GM12878 (cell line): ENCODE measurements at regions not wholly inside any gene's neighbourhood (a gene's known extent, or its start where the extent isn't known, plus 50 kb on each side); places are given as distances from the start of the nearest gene placed in this dataset.

ENCODE experiments used
- ATAC-seq: fragments of 200-7000 bp; cut with Tn5 transposase; 3 replicates; pipeline ENCODE4 v1.9.1; 2020; ENCODE audit warnings: mild to moderate bottlenecking, moderate library complexity
- BruUV-seq: library from RNA; stranded (reverse); fragments of 400-500 nt; replicated peaks from 2 replicates; lab custom pipeline; 2021; lab: Mats Ljungman, UMichigan
- CTCF ChIA-PET: fragments of 300-600 bp; sonication (Branson Sonifier 250); formaldehyde crosslinking; extraction: SDS; loops from one replicate; lab custom pipeline; 2021; ENCODE audit warnings: inconsistent platforms; lab: Yijun Ruan, JAX
- POLR2A ChIA-PET: fragments of 350-600 bp; formaldehyde crosslinking; extraction: SDS; loops from one replicate; lab custom pipeline; 2021; ENCODE audit warnings: inconsistent platforms; lab: Charles Lee
- RAD21 ChIA-PET: fragments of 300-600 bp; sonication (Branson Sonifier 250); formaldehyde crosslinking; loops from one replicate; lab custom pipeline; 2023; ENCODE audit warnings: antibody characterized with exemption; ENCODE audit not compliant: unreplicated experiment; lab: Charles Lee
- SMC1A ChIA-PET: fragments of 300-600 bp; sonication (Branson Sonifier 250); formaldehyde crosslinking; loops from one replicate; lab custom pipeline; 2023; ENCODE audit not compliant: unreplicated experiment, uncharacterized antibody; lab: Charles Lee
- DNase-seq: peaks from one replicate; pipeline ENCODE4 v3.0.0-alpha.2; 2011; ENCODE audit warnings: low read depth, low spot score
- FAIRE-seq: peaks from 3 replicates; lab custom pipeline; 2011; peaks lifted over from hg19 to GRCh38; lab: Jason Lieb, UNC
- H2AFZ ChIP-seq: 2 replicates; pipeline ENCODE4 v1.6.0; 2011; ENCODE audit warnings: low read depth, low read length, control low read depth; ENCODE audit not compliant: control insufficient read depth
- H3K27ac ChIP-seq: 2 replicates; pipeline ENCODE4 v1.5.1; 2011; ENCODE audit warnings: control low read depth; ENCODE audit not compliant: control insufficient read depth, insufficient read depth
- H3K27me3 ChIP-seq, 2 experiments: replicated peaks in 1 of 2; 2 replicates each; pipeline versions ENCODE4 v1.6.0 to v1.6.1; 2011; ENCODE audit warnings: low read length in 1 of 2; ENCODE audit not compliant: control insufficient read depth in 2 of 2, insufficient read depth in 2 of 2
- H3K36me3 ChIP-seq, 2 experiments: 2 replicates each; pipeline ENCODE4 v1.5.1; 2011; ENCODE audit warnings: low read length in 1 of 2; ENCODE audit not compliant: control insufficient read depth in 2 of 2, insufficient read depth in 2 of 2
- H3K4me1 ChIP-seq: 2 replicates; pipeline ENCODE4 v1.6.1; 2011; ENCODE audit warnings: mild to moderate bottlenecking, low read length, moderate library complexity, mixed read lengths; ENCODE audit not compliant: control insufficient read depth, insufficient read depth
- H3K4me2 ChIP-seq: 2 replicates; pipeline ENCODE4 v1.6.0; 2011; ENCODE audit warnings: control low read depth; ENCODE audit not compliant: control insufficient read depth, insufficient read depth
- H3K4me3 ChIP-seq: fragments of 200-600 bp; sonication (generic); 2 replicates; pipeline ENCODE4 v1.5.1; 2016
- H3K79me2 ChIP-seq: 2 replicates; pipeline ENCODE4 v1.6.0; 2011; ENCODE audit warnings: low read length; ENCODE audit not compliant: control insufficient read depth, insufficient read depth
- H3K9ac ChIP-seq: 2 replicates; pipeline ENCODE4 v1.8.0; 2011; ENCODE audit warnings: low read length, control low read depth, mixed read lengths; ENCODE audit not compliant: control insufficient read depth, insufficient read depth
- H3K9me3 ChIP-seq: replicated peaks from 3 replicates; pipeline ENCODE4 v1.5.1; 2011; ENCODE audit warnings: mild to moderate bottlenecking, low read length; ENCODE audit not compliant: control insufficient read depth, insufficient read depth
- H4K20me1 ChIP-seq: 2 replicates; pipeline ENCODE4 v1.6.0; 2011; ENCODE audit not compliant: control insufficient read depth, insufficient read depth
- ASH2L ChIP-seq: fragments of 300-600, 200-600 bp; sonication (generic); IDR thresholded peaks from 2 replicates; pipeline ENCODE4 v1.6.1; 2017; ENCODE audit warnings: low read depth, mild to moderate bottlenecking, borderline replicate concordance
- BRCA1 ChIP-seq: IDR thresholded peaks from 2 replicates; pipeline ENCODE4 v1.6.1; 2011; ENCODE audit warnings: low read depth, low read length, improper control_type of control experiment
- CBX3 ChIP-seq: fragments of 200-600 bp; sonication (generic); IDR thresholded peaks from 2 replicates; pipeline ENCODE4 v1.6.1; 2016; ENCODE audit warnings: low read depth, borderline replicate concordance
- CHD1 ChIP-seq: IDR thresholded peaks from 2 replicates; pipeline ENCODE4 v1.6.1; 2012; ENCODE audit warnings: low read depth, low read length, improper control_type of control experiment
- FOXK2 ChIP-seq: fragments of 450-650 bp; IDR thresholded peaks from 2 replicates; pipeline ENCODE4 v1.6.1; 2017; ENCODE audit warnings: mild to moderate bottlenecking, moderate library complexity
- GABPA ChIP-seq: IDR thresholded peaks from 2 replicates; pipeline ENCODE4 v1.6.1; 2014; ENCODE audit warnings: antibody characterized with exemption, low read depth, mild to moderate bottlenecking, inconsistent platforms
- MXI1 ChIP-seq: fragments of 150-350 bp; IDR thresholded peaks from 2 replicates; pipeline ENCODE4 v1.6.1; 2011; ENCODE audit warnings: low read depth, mild to moderate bottlenecking, inconsistent platforms, low read length, improper control_type of control experiment
- POLR2AphosphoS2 ChIP-seq: IDR thresholded peaks from 2 replicates; pipeline ENCODE4 v1.6.1; 2011; ENCODE audit warnings: low read depth, mild to moderate bottlenecking, low read length, improper control_type of control experiment, moderate library complexity
- POU2F2 ChIP-seq: IDR thresholded peaks from 3 replicates; pipeline ENCODE4 v1.6.1; 2011; ENCODE audit warnings: low read depth, mild to moderate bottlenecking, low read length, borderline replicate concordance
- SUZ12 ChIP-seq: fragments of 200-600 bp; sonication (generic); IDR thresholded peaks from one replicate; pipeline ENCODE4 v1.6.1; 2018; ENCODE audit warnings: antibody characterized with exemption, mild to moderate bottlenecking; ENCODE audit not compliant: unreplicated experiment
- ZNF24 ChIP-seq: fragments of 450-650 bp; IDR thresholded peaks from 2 replicates; pipeline ENCODE4 v1.6.1; 2017; ENCODE audit warnings: antibody characterized with exemption, mild to moderate bottlenecking
- WGBS: methylation state at CpG from one replicate; pipeline ENCODE4 v1.1.6; 2016; ENCODE audit warnings: low lambda C conversion rate; ENCODE audit not compliant: insufficient replicate concordance, insufficient coverage; ENCODE audit errors: missing lambda C conversion rate; 5-methylcytosine and 5-hydroxymethylcytosine counted together
- in situ Hi-C: fragments of 300-500 bp; cut with MboI; formaldehyde crosslinking; loops from 9 replicates; pipeline ENCODE4 v1.14.3; 2018; ENCODE audit warnings: mixed read lengths
- intact Hi-C: fragments of 100-400 bp; cut with micrococcal nuclease; formaldehyde crosslinking; loops from one replicate; pipeline ENCODE4 v1.14.2; 2022; ENCODE audit not compliant: unreplicated experiment
- TF ChIP-seq, protein P1 (sequence below): fragments of 450-650 bp; IDR thresholded peaks from 2 replicates; pipeline ENCODE4 v1.6.1; 2017; ENCODE audit warnings: mild to moderate bottlenecking, moderate library complexity

DNA sequence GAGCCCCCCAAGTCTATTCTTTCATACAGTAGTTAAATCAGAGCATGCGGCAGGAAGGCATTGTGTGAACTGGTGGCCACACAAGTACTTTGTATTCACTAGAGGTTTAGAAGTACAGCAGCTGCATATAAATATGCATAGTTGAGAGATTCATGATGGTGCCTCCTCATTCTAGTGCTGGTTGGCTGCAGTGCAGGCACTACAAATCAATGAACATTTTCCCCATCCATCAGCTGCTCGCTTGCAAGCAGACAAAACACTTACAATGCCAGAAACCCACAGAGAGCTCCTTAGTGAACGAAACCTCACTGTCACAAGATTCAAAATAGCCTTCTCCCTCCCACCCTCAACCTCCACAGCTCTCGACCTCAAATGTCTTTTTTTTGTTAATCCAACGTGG is 726.2 kb downstream of the USP25 start:
- Histone ChIP-seq H3K27ac (no peak overlapping the region), H3K9me3 (no peaks in the 10 kb centered on the region), H4K20me1 (no peaks in the 10 kb centered on the region), H3K79me2 (no peaks in the 10 kb centered on the region), H3K27me3 (no peaks in the 10 kb centered on the region), H2AFZ (no peak overlapping the region), H3K9ac (no peak overlapping the region), H3K4me3 (no peak overlapping the region), H3K4me2 (no peak overlapping the region), H3K4me1 (no peaks in the 10 kb centered on the region), H3K36me3 (no peaks in the 10 kb centered on the region)
- POLR2A ChIA-PET: no interaction called here
- SMC1A ChIA-PET: no interaction called here
- intact Hi-C loops (no loop called here), in situ Hi-C loops (no loop called here)
- RAD21 ChIA-PET: no interaction called here
- CTCF ChIA-PET: no interaction called here
- TF ChIP-seq CHD1: no peak
- TF ChIP-seq BRCA1: no peak
- no peak for TF ChIP-seq POLR2AphosphoS2
- no peak for TF ChIP-seq GABPA
- no peak for TF ChIP-seq MXI1
- TF ChIP-seq CBX3: no peak
- no peak for TF ChIP-seq SUZ12
- no TSS peak for BruUV-seq
- FAIRE-seq (no peak), ATAC-seq (no peak), DNase-seq (no peak)
- 25% methylated on average over 5 of the region's 5 CpGs for WGBS

DNA sequence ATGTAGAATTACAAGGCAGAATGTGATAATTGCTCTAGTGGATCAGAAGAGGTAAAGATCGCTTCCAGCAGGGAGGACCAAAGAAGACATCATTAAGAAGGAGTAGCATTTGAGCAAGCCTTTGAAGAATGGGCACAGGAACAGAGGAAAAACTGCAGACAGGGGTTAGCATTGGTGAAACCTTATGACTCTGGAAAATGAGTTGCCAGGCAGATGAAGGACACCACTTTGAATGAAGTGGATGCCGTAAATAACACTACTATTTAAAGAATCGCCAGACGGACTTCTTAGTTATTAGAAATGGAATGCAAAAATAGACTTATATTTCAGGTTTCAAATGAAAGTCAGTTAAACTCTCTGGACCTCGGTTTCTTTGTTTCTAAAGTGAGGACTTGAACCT is 727.7 kb downstream of the USP25 start:
- no peaks in the 10 kb centered on the region for H3K79me2 ChIP-seq
- BruUV-seq: no TSS peak
- no peaks in the 10 kb centered on the region for H4K20me1 ChIP-seq
- in situ Hi-C loops: no loop called here
- no peaks in the 10 kb centered on the region for H3K4me1 ChIP-seq
- ChIA-PET RAD21 (no interaction called here), CTCF (no interaction called here), SMC1A (no interaction called here), POLR2A (no interaction called here)
- H3K27ac ChIP-seq: no peak overlapping the region
- 54% methylated on average over 5 of the region's 5 CpGs for WGBS
- H3K9ac ChIP-seq: no peak overlapping the region
- DNase-seq (no peak), FAIRE-seq (no peak), ATAC-seq (no peak)
- H3K9me3 ChIP-seq: no peaks in the 10 kb centered on the region; the same call in 2 of the 3 replicates
- H2AFZ ChIP-seq: no peak overlapping the region
- H3K36me3 ChIP-seq: no peaks in the 10 kb centered on the region
- no peak for TF ChIP-seq POU2F2
- no peak for TF ChIP-seq ASH2L
- TF ChIP-seq ZNF24: no peak
- no peak for TF ChIP-seq FOXK2
- TF ChIP-seq, protein P1, sequence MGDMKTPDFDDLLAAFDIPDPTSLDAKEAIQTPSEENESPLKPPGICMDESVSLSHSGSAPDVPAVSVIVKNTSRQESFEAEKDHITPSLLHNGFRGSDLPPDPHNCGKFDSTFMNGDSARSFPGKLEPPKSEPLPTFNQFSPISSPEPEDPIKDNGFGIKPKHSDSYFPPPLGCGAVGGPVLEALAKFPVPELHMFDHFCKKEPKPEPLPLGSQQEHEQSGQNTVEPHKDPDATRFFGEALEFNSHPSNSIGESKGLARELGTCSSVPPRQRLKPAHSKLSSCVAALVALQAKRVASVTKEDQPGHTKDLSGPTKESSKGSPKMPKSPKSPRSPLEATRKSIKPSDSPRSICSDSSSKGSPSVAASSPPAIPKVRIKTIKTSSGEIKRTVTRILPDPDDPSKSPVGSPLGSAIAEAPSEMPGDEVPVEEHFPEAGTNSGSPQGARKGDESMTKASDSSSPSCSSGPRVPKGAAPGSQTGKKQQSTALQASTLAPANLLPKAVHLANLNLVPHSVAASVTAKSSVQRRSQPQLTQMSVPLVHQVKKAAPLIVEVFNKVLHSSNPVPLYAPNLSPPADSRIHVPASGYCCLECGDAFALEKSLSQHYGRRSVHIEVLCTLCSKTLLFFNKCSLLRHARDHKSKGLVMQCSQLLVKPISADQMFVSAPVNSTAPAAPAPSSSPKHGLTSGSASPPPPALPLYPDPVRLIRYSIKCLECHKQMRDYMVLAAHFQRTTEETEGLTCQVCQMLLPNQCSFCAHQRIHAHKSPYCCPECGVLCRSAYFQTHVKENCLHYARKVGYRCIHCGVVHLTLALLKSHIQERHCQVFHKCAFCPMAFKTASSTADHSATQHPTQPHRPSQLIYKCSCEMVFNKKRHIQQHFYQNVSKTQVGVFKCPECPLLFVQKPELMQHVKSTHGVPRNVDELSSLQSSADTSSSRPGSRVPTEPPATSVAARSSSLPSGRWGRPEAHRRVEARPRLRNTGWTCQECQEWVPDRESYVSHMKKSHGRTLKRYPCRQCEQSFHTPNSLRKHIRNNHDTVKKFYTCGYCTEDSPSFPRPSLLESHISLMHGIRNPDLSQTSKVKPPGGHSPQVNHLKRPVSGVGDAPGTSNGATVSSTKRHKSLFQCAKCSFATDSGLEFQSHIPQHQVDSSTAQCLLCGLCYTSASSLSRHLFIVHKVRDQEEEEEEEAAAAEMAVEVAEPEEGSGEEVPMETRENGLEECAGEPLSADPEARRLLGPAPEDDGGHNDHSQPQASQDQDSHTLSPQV: no peak
- H3K4me2 ChIP-seq: no peak overlapping the region
- H3K4me3 ChIP-seq: no peak overlapping the region
- intact Hi-C loops: no loop called here
- no peaks in the 10 kb centered on the region for H3K27me3 ChIP-seq
